ENCODE measurements at regions not wholly inside any gene's neighbourhood (a gene's known extent, or its start where the extent isn't known, plus 50 kb on each side); places are given as distances from the start of the nearest gene placed in this dataset.
"Not testable (repeated sequence)": the region's sequence is repeated elsewhere in the genome, so short reads cannot be mapped to it uniquely, and the experiment has no call there.

DNA sequence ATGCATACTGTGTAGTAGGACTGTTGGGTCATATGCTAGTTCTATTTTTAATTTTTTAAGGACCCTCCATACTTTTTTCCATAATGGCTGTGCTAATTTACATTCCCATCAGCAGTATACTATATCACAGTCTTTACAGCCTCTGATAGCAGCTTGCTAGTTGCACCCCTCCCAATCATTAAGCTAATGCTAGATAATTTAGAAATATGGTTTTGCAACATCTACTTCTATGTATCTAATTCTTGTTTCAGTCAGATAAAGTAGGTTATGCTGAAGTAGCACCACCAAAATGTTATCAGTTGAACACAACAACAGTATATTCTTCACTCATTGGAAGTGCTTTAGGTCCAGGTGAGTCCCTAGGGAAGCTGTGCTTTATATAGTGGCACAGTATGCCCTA, 522.7 kb upstream of the HTR2C start:
- H3K4me1 ChIP-seq (ENCODE audit: control insufficient read depth in 5 of 5, insufficient read depth in 5 of 5, low read length in 5 of 5): no peaks in the 10 kb centered on the region
- H3K27ac ChIP-seq (ENCODE audit: low read depth, low read length): no peak overlapping the region
- no peak overlapping the region for H3K4me3 ChIP-seq (ENCODE audit: low read depth in 1 of 5, low read length in 5 of 5)
- no peaks in the 10 kb centered on the region for H3K36me3 ChIP-seq (ENCODE audit: control insufficient read depth in 5 of 5, insufficient read depth in 5 of 5, low read length in 5 of 5)
- H3K9me3 ChIP-seq (ENCODE audit: control insufficient read depth in 5 of 5, low read length in 5 of 5): no peaks in the 10 kb centered on the region
- H3K27me3 ChIP-seq (ENCODE audit: control insufficient read depth in 5 of 5, insufficient read depth in 4 of 5, low read length in 5 of 5): peaks cover 0 to 6% (median 3%) of the 10 kb centered on the region in 5 donors
- H3K9ac ChIP-seq (ENCODE audit: low read length in 5 of 5): no peak overlapping the region

- no peaks in the 10 kb centered on the region for H3K4me1 ChIP-seq (ENCODE audit: control insufficient read depth in 5 of 5, insufficient read depth in 5 of 5, low read length in 5 of 5)
- H3K27me3 ChIP-seq (ENCODE audit: control insufficient read depth in 5 of 5, insufficient read depth in 4 of 5, low read length in 5 of 5): peaks cover 0 to 6% (median 3%) of the 10 kb centered on the region in 5 donors
- H3K9me3 ChIP-seq (ENCODE audit: control insufficient read depth in 5 of 5, low read length in 5 of 5): no peaks in the 10 kb centered on the region
- H3K4me3 ChIP-seq (ENCODE audit: low read depth in 1 of 5, low read length in 5 of 5): no peak overlapping the region
- no peak overlapping the region for H3K9ac ChIP-seq (ENCODE audit: low read length in 5 of 5)
- no peak overlapping the region for H3K27ac ChIP-seq (ENCODE audit: low read depth, low read length)
- H3K36me3 ChIP-seq (ENCODE audit: control insufficient read depth in 5 of 5, insufficient read depth in 5 of 5, low read length in 5 of 5): no peaks in the 10 kb centered on the region
Measured at GRCh38 chrX:114058988-114059418, 524.9 kb upstream of the HTR2C start.

GRCh38 chrX:114057422-114057821, 526.5 kb upstream of the HTR2C start:
- not testable (repeated sequence) for H3K27ac ChIP-seq (ENCODE audit: low read depth, low read length); H3K9ac ChIP-seq (ENCODE audit: low read length in 5 of 5); H3K4me3 ChIP-seq (ENCODE audit: low read depth in 1 of 5, low read length in 5 of 5); H3K27me3 ChIP-seq (ENCODE audit: control insufficient read depth in 5 of 5, insufficient read depth in 4 of 5, low read length in 5 of 5); H3K9me3 ChIP-seq (ENCODE audit: control insufficient read depth in 5 of 5, low read length in 5 of 5); H3K36me3 ChIP-seq (ENCODE audit: control insufficient read depth in 5 of 5, insufficient read depth in 5 of 5, low read length in 5 of 5); H3K4me1 ChIP-seq (ENCODE audit: control insufficient read depth in 5 of 5, insufficient read depth in 5 of 5, low read length in 5 of 5)

- Histone ChIP-seq H3K9me3 (ENCODE audit: control insufficient read depth in 5 of 5, low read length in 5 of 5) (no peaks in the 10 kb centered on the region), H3K4me3 (ENCODE audit: low read depth in 1 of 5, low read length in 5 of 5) (no peak overlapping the region), H3K27ac (ENCODE audit: low read depth, low read length) (no peak overlapping the region), H3K27me3 (ENCODE audit: control insufficient read depth in 5 of 5, insufficient read depth in 4 of 5, low read length in 5 of 5) (peaks cover 0 to 2% (median 0%) of the 10 kb centered on the region in 5 donors), H3K9ac (ENCODE audit: low read length in 5 of 5) (no peak overlapping the region), H3K4me1 (ENCODE audit: control insufficient read depth in 5 of 5, insufficient read depth in 5 of 5, low read length in 5 of 5) (no peaks in the 10 kb centered on the region), H3K36me3 (ENCODE audit: control insufficient read depth in 5 of 5, insufficient read depth in 5 of 5, low read length in 5 of 5) (no peaks in the 10 kb centered on the region)
Measured at GRCh38 chrX:114051667-114052315, 532.1 kb upstream of the HTR2C start.

DNA sequence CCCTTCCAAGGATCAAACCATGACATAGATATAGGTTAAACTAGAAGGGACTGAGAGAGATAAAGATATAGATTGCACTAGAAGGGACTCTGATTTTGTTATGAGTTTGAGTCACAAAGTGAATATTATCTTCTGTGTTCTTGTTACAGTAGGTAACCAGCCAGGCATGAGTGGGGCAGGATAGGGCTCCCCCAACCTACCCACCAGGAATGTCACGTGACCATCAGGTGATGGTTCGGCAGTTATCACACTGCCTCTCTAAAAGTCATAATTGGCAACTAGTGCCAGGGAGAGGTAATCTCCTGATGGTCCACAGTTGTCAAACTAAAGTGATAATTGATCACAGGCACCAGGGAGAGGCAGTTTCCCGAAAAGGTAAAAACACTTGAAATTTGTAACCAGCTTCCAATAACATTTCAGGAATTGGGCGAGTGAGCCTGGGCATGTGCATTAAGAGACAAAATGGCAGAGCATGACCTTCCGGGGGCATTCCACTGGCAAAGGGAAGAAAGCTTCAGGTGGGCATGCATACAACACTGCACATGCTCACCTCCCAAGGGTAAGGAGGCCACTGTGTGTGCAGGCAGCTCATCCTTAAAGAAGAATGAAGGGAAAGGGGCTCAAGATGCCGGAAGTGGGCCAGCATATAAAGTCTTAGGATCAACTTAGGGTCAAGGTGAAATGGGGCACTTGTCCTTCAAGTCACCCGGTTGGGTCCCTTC, 533.6 kb upstream of the HTR2C start:
- H3K9ac ChIP-seq (ENCODE audit: low read length in 5 of 5): no peak overlapping the region
- no peak overlapping the region for H3K4me3 ChIP-seq (ENCODE audit: low read depth in 1 of 5, low read length in 5 of 5)
- no peaks in the 10 kb centered on the region for H3K4me1 ChIP-seq (ENCODE audit: control insufficient read depth in 5 of 5, insufficient read depth in 5 of 5, low read length in 5 of 5)
- H3K36me3 ChIP-seq (ENCODE audit: control insufficient read depth in 5 of 5, insufficient read depth in 5 of 5, low read length in 5 of 5): no peaks in the 10 kb centered on the region
- H3K27me3 ChIP-seq (ENCODE audit: control insufficient read depth in 5 of 5, insufficient read depth in 4 of 5, low read length in 5 of 5): peaks cover 0 to 5% (median 0%) of the 10 kb centered on the region in 5 donors
- no peaks in the 10 kb centered on the region for H3K9me3 ChIP-seq (ENCODE audit: control insufficient read depth in 5 of 5, low read length in 5 of 5)
- no peak overlapping the region for H3K27ac ChIP-seq (ENCODE audit: low read depth, low read length)

DNA sequence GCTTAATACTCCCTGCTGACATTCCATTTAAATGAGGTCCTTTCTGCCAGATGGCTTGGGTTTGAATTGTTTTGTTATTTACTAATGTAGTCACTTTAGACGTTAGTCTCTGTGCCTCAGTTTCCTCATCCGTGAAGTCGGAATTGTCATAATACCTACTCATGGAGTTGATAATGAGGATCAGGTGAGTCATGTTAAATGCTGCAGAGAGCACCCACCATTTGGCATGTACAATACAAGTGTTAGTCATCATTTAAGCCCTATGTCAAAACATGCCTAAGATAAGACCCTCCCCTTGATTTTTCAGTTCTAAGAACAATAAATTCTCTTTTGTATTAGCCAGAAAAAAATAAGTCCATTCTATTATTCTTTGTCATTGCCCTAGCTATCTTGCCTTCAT, 534.8 kb upstream of the HTR2C start:
- no peak overlapping the region for H3K4me3 ChIP-seq (ENCODE audit: low read depth in 1 of 5, low read length in 5 of 5)
- no peaks in the 10 kb centered on the region for H3K9me3 ChIP-seq (ENCODE audit: control insufficient read depth in 5 of 5, low read length in 5 of 5)
- no peak overlapping the region for H3K27ac ChIP-seq (ENCODE audit: low read depth, low read length)
- H3K9ac ChIP-seq (ENCODE audit: low read length in 5 of 5): no peak overlapping the region
- peaks cover 0 to 5% (median 0%) of the 10 kb centered on the region in 5 donors for H3K27me3 ChIP-seq (ENCODE audit: control insufficient read depth in 5 of 5, insufficient read depth in 4 of 5, low read length in 5 of 5)
- no peaks in the 10 kb centered on the region for H3K36me3 ChIP-seq (ENCODE audit: control insufficient read depth in 5 of 5, insufficient read depth in 5 of 5, low read length in 5 of 5)
- H3K4me1 ChIP-seq (ENCODE audit: control insufficient read depth in 5 of 5, insufficient read depth in 5 of 5, low read length in 5 of 5): no peaks in the 10 kb centered on the region

GRCh38 chrX:114047558-114047957, 536.3 kb upstream of the HTR2C start:
- Histone ChIP-seq H3K4me1 (ENCODE audit: control insufficient read depth in 5 of 5, insufficient read depth in 5 of 5, low read length in 5 of 5) (no peaks in the 10 kb centered on the region), H3K27me3 (ENCODE audit: control insufficient read depth in 5 of 5, insufficient read depth in 4 of 5, low read length in 5 of 5) (peaks cover 0 to 5% (median 0%) of the 10 kb centered on the region in 5 donors), H3K9me3 (ENCODE audit: control insufficient read depth in 5 of 5, low read length in 5 of 5) (no peaks in the 10 kb centered on the region), H3K9ac (ENCODE audit: low read length in 5 of 5) (no peak overlapping the region), H3K27ac (ENCODE audit: low read depth, low read length) (no peak overlapping the region), H3K4me3 (ENCODE audit: low read depth in 1 of 5, low read length in 5 of 5) (no peak overlapping the region), H3K36me3 (ENCODE audit: control insufficient read depth in 5 of 5, insufficient read depth in 5 of 5, low read length in 5 of 5) (no peaks in the 10 kb centered on the region)

DNA sequence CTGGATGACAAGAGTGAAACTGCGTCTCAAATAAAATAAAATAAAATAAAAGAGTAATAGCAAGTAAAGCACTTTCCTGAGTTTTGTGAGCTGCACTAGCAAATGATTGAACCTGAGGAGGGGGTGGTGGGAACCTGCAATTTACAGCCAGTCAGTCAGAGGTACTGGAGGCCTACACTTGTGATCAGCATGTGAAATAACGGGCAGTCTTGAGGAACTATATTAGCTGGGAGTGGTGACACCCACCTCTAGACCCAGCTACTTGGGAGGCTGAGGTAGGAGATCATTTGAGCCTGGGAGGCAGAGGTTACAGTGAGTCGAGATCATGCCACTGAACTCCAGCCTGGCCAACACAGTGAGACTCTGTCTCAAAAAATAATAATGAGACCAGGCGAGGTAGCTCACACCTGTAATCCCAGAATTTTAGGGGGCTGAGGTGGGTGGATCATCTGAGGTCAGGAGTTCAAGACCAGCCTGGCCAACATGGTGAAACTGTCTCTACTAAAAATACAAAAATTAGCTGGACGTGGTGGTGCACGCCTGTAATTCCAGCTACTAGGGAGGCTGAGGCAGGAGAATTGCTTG, 537.1 kb upstream of the HTR2C start:
- Histone ChIP-seq H3K27me3 (ENCODE audit: control insufficient read depth in 5 of 5, insufficient read depth in 4 of 5, low read length in 5 of 5) (peaks cover 0 to 5% (median 0%) of the 10 kb centered on the region in 5 donors), H3K27ac (ENCODE audit: low read depth, low read length) (no peak overlapping the region), H3K9ac (ENCODE audit: low read length in 5 of 5) (no peak overlapping the region), H3K4me1 (ENCODE audit: control insufficient read depth in 5 of 5, insufficient read depth in 5 of 5, low read length in 5 of 5) (no peaks in the 10 kb centered on the region), H3K36me3 (ENCODE audit: control insufficient read depth in 5 of 5, insufficient read depth in 5 of 5, low read length in 5 of 5) (no peaks in the 10 kb centered on the region), H3K9me3 (ENCODE audit: control insufficient read depth in 5 of 5, low read length in 5 of 5) (no peaks in the 10 kb centered on the region), H3K4me3 (ENCODE audit: low read depth in 1 of 5, low read length in 5 of 5) (no peak overlapping the region)

- H3K4me3 ChIP-seq (ENCODE audit: low read depth in 1 of 5, low read length in 5 of 5); H3K9ac ChIP-seq (ENCODE audit: low read length in 5 of 5); H3K27ac ChIP-seq (ENCODE audit: low read depth, low read length); H3K36me3 ChIP-seq (ENCODE audit: control insufficient read depth in 5 of 5, insufficient read depth in 5 of 5, low read length in 5 of 5); H3K4me1 ChIP-seq (ENCODE audit: control insufficient read depth in 5 of 5, insufficient read depth in 5 of 5, low read length in 5 of 5); H3K27me3 ChIP-seq (ENCODE audit: control insufficient read depth in 5 of 5, insufficient read depth in 4 of 5, low read length in 5 of 5): not testable (repeated sequence)
- H3K9me3 ChIP-seq (ENCODE audit: control insufficient read depth in 5 of 5, low read length in 5 of 5): peaks cover 0 to 12% (median 2%) of the 10 kb centered on the region in 5 donors
Measured at GRCh38 chrX:114041470-114041869, 542.4 kb upstream of the HTR2C start.

DNA sequence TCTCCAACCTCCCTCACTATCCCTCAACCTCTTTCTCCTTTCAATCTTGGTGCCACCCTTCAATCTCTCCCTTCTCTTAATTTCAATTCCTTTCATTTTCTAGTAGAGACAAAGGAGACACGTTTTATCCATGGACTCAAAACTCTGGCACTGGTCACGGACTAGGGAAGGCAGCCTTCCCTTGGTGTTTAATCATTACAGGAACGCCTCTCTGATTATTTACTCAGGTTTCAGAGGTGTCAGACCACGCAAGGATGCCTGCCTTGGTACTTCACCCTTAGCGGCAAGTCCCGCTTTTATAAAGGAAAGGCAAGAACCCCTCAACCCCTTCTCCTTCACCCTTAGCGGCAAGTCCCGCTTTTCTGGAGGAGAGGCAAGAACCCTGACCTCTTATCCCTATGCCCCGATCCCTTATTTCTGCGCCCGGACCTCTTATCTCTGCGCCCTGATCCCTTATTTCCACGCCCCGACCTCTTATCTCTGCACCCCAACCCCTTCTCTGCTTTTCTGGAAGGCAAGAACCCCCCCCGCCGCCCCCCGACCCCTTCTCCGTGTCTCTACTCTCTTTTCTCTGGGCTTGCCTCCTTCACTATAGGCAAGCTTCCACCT, 543.1 kb upstream of the HTR2C start:
- peaks cover 0 to 11% (median 3%) of the 10 kb centered on the region in 5 donors for H3K27me3 ChIP-seq (ENCODE audit: control insufficient read depth in 5 of 5, insufficient read depth in 4 of 5, low read length in 5 of 5)
- not testable (repeated sequence) for H3K9ac ChIP-seq (ENCODE audit: low read length in 5 of 5)

More for the DNA sequence above, 543.1 kb upstream of the HTR2C start:
- peaks cover 0 to 12% (median 2%) of the 10 kb centered on the region in 5 donors for H3K9me3 ChIP-seq (ENCODE audit: control insufficient read depth in 5 of 5, low read length in 5 of 5)
- H3K36me3 ChIP-seq (ENCODE audit: control insufficient read depth in 5 of 5, insufficient read depth in 5 of 5, low read length in 5 of 5); H3K4me3 ChIP-seq (ENCODE audit: low read depth in 1 of 5, low read length in 5 of 5); H3K27ac ChIP-seq (ENCODE audit: low read depth, low read length); H3K4me1 ChIP-seq (ENCODE audit: control insufficient read depth in 5 of 5, insufficient read depth in 5 of 5, low read length in 5 of 5): not testable (repeated sequence)

Measured in subcutaneous abdominal adipose tissue (tissue), 5 donors.